GM23338 (cell line): ENCODE measurements at regions not wholly inside any gene's neighbourhood (a gene's known extent, or its start where the extent isn't known, plus 50 kb on each side); places are given as distances from the start of the nearest gene placed in this dataset.

Experiments used
- CREB1 ChIP-seq: fragments of 250-450 bp; sonication (Bioruptor Pico); IDR thresholded peaks from 2 replicates; pipeline ENCODE4 v1.5.0; 2020; ENCODE audit warnings: low read depth, mild to moderate bottlenecking, moderate library complexity
- ETS1 ChIP-seq: IDR thresholded peaks from 2 replicates; pipeline ENCODE4 v1.6.1; 2016; ENCODE audit warnings: antibody characterized with exemption
- EZH2phosphoT487 ChIP-seq: fragments of 200-600 bp; sonication (generic); IDR thresholded peaks from one replicate; pipeline ENCODE4 v1.8.1; 2018; ENCODE audit warnings: antibody characterized with exemption; ENCODE audit not compliant: unreplicated experiment
- JUNB ChIP-seq: IDR thresholded peaks from one replicate; pipeline ENCODE4 v1.6.1; 2016; ENCODE audit warnings: antibody characterized with exemption; ENCODE audit not compliant: unreplicated experiment
- NANOG ChIP-seq: IDR thresholded peaks from 2 replicates; pipeline ENCODE4 v1.6.1; 2016; ENCODE audit warnings: antibody characterized with exemption, borderline replicate concordance
- ZNF114 ChIP-seq: fragments of 250-450 bp; sonication (Bioruptor Pico); IDR thresholded peaks from 2 replicates; pipeline ENCODE4 v1.5.0; 2020; ENCODE audit warnings: mild to moderate bottlenecking, moderate library complexity
- ZNF331 ChIP-seq: fragments of 250-450 bp; sonication (Bioruptor Pico); IDR thresholded peaks from 2 replicates; pipeline ENCODE4 v1.5.0; 2020; ENCODE audit warnings: low read depth, mild to moderate bottlenecking, moderate library complexity
- ZNF462 ChIP-seq: fragments of 250-450 bp; sonication (Bioruptor Pico); IDR thresholded peaks from 2 replicates; pipeline ENCODE4 v1.5.0; 2020; ENCODE audit warnings: mild to moderate bottlenecking, moderate library complexity
- TF ChIP-seq, protein P1 (sequence below): IDR thresholded peaks from one replicate; pipeline ENCODE4 v1.6.1; 2018; ENCODE audit warnings: antibody characterized with exemption; ENCODE audit not compliant: unreplicated experiment

- no peak for TF ChIP-seq ZNF462 (CRISPR knock-in tag)
- TF ChIP-seq CREB1 (CRISPR knock-in tag): no peak
- no peak for TF ChIP-seq ZNF331 (CRISPR knock-in tag)
- no peak for TF ChIP-seq ETS1
- TF ChIP-seq EZH2phosphoT487: no peak
- TF ChIP-seq ZNF114 (CRISPR knock-in tag): no peak
- TF ChIP-seq, protein P1, sequence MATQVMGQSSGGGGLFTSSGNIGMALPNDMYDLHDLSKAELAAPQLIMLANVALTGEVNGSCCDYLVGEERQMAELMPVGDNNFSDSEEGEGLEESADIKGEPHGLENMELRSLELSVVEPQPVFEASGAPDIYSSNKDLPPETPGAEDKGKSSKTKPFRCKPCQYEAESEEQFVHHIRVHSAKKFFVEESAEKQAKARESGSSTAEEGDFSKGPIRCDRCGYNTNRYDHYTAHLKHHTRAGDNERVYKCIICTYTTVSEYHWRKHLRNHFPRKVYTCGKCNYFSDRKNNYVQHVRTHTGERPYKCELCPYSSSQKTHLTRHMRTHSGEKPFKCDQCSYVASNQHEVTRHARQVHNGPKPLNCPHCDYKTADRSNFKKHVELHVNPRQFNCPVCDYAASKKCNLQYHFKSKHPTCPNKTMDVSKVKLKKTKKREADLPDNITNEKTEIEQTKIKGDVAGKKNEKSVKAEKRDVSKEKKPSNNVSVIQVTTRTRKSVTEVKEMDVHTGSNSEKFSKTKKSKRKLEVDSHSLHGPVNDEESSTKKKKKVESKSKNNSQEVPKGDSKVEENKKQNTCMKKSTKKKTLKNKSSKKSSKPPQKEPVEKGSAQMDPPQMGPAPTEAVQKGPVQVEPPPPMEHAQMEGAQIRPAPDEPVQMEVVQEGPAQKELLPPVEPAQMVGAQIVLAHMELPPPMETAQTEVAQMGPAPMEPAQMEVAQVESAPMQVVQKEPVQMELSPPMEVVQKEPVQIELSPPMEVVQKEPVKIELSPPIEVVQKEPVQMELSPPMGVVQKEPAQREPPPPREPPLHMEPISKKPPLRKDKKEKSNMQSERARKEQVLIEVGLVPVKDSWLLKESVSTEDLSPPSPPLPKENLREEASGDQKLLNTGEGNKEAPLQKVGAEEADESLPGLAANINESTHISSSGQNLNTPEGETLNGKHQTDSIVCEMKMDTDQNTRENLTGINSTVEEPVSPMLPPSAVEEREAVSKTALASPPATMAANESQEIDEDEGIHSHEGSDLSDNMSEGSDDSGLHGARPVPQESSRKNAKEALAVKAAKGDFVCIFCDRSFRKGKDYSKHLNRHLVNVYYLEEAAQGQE: no peak
- TF ChIP-seq NANOG: no peak
- TF ChIP-seq JUNB: no peak
Observed at GRCh38 chr7:25615593-25615992, 387.3 kb upstream of the NPVF start (continued).
